GM18507 (cell line): ENCODE measurements at regions not wholly inside any gene's neighbourhood (a gene's known extent, or its start where the extent isn't known, plus 50 kb on each side); places are given as distances from the start of the nearest gene placed in this dataset.
A peak's percentile ranks its signal among the peaks of the same experiment; 100 is the strongest.

Experiments used
- DNase-seq: peaks from one replicate; pipeline ENCODE4 v3.0.0; 2011; ENCODE audit warnings: low read depth; ENCODE audit not compliant: insufficient read length; ENCODE audit errors: extremely low spot score
- FAIRE-seq: peaks from 2 replicates; lab custom pipeline; 2011; peaks lifted over from hg19 to GRCh38; lab: Jason Lieb, UNC

DNA sequence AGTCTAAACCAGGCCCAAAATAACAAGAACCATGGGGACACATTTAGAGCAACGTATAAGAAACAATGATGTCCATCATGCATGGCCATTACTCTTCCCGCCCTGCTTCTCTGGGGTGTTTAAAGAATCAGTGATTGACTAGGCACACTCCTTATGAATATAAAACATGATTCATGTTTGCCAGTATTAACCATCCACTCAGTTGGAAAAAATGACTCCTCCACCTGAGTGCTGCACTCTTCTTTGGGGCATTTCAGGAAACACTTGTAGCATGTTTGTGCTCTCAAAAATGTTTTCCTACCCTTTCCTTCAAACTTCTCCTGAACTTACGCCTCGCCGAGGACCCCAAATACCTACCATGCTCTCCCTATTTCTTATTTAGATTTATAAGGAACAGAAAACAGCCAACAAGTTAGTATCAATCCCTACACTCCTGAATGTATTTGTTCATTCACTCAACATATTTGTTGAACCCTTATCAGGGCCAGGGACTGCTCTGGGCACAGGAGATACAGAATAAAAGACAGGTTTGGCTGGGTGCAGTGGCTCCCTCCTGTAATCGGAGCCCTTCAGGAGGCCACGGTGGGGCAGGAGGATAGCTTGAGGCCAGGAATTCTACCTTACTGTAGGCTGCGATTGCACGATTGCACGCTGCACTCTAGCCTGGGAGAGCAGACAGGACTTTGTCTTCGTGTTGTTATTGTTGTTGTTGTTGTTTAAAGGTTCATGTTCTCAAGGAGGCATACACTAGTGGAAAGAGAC, 137.0 kb downstream of the TMCO5A start:
- FAIRE-seq (no peak), DNase-seq (no peak)

DNA sequence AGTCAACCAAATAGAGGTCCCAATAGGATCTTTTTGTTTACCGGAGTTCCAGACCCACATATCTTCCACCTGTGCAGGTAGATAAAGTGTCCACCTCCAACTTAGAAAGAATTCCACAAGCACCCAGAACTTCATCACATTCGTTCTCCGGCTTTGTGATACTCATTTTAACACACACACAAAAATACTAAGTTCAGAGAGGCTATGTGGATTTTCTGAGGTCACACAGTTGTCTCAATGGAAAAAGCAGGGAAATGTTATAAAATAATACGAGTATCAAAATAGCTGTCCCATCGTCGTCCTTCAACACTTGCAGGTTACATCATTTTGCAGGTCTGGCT, 137.5 kb downstream of the TMCO5A start:
- DNase-seq, result no peak
- FAIRE-seq, result no peak

DNA sequence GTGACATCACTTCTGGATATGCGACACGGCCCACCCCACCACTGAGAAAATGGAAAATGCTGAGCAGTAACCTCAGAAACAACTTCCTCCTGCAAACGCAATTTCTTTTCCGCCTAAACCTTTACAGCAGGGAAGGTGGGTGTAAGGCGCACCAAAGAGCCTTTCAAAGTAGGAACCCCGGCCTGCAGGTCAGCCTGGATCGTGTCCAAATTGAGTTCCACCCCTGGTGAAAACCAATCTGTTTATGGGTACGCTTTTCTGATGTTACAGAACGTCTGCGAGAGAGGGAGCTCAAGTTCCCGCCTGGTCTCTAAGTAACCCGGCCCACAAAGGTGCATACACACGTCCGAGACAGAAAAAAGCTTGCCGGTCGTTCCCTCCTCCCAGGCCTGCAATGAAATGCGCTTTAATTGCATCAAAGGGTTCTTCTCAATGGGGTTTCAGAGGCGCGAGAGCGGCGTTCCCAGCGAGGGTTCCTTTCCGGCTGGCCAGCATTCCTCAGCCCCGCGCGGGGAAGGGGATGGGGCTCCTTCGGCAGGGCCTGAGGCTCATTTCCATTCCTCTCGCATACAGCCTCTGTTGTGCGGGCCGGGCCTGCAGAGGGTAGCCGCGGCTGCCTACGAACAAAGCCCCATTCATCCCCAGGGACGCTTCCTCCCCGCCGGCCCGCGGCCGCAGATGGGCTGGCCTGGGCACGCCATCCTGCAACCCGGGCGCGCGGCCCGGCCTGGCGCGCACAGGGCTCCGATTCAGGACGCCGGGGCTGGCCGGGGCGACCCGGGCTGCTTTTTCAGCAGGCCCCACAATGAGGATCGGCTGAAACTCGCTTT, 138.1 kb downstream of the TMCO5A start:
- FAIRE-seq (peak; percentile 77), DNase-seq (no peak)

DNA sequence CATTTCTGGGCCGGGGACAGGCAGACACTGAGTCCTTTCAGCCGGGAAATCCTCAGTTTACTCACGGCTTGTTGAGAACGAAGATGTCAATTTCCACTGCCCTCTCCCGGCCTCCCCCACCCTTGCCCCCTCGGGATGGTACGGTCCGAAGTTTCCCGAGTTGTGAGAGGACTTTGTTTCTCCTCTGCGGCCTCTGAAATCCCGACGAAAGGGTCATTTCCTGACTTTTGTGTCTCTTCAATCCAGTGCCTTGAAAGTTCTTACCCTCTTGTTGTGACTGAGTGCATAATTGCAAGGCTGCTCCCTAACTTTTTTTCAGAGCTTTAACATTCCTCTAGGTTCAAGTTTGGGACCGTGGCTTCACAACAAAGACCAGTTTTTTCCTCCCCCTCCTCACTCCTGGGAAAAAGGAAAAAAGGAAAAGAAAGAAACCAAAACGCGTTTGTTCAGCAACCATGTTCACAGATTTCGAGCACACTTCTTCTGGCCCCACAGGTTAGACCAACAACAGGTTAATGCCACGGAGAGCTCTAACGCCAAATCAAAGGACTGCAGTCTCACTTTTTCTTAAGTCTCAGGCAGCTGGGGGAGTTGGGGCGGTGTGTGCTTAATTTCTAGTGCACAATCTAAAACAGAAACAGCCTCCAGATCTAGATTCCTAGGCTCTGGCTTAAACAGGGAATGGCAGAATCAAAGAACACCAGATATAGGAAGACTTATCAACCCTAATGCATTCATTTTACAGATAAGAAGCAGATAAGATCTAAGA, 138.9 kb downstream of the TMCO5A start:
- DNase-seq (no peak), FAIRE-seq (no peak)

DNA sequence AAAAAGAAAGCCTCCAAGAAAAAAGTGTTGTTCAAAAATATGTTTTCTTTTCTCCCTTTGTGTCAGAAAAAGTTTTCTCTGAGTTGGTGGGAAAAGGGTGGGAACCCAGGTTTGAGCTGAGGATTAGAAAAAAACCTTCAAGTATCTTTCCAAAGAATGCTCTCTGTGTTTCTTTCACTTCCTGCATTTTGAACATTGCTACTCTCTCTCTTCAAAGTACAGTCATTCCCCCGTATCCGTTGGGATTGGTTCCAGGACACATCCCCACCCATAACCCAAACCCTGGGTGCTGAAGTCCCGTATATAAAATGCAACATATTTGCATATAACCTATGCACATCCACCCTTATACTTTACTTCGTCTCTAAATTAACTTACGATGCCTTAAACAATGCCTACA, 139.6 kb downstream of the TMCO5A start:
- DNase-seq, result no peak
- FAIRE-seq, result no peak

DNA sequence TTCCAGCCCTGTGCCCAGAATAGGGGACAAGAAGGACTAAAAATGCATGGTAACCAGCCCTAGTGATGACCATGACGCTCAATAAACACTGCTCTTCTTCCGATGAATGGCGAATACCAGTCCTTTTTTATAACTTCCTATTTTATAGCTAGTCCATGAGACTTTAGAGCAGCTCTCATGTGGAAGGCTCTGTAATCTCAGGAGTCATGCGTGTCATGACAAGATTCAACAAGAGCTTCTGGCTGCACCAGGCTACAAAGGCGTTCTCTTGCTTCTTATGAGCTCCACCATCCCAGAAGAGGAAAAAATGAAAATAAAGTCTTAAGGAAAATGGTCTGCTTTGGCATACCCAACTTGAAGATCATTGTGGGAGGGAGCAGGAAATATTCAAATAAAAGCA, 141.0 kb downstream of the TMCO5A start:
- FAIRE-seq (no peak), DNase-seq (no peak)

DNA sequence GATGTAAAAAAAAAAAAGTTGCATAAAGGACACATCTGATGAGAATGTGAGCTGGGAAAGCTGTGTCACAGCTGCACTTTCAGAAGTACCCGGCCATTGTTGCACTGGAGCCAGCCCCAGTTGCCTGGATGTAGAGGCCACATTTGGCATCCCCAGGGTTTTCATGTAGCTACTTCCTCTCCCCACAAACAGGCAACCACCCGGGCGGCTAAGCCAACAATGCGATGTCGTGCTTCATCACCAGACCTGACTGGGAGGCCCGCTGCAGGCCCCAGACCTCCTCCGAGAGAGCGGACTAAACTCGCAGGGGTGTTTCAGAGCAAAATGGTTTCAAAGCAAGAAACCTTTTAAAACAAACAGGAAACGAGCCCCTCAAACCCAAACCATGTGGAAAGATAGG, 142.3 kb downstream of the TMCO5A start:
- DNase-seq (no peak), FAIRE-seq (peak; percentile 36)

DNA sequence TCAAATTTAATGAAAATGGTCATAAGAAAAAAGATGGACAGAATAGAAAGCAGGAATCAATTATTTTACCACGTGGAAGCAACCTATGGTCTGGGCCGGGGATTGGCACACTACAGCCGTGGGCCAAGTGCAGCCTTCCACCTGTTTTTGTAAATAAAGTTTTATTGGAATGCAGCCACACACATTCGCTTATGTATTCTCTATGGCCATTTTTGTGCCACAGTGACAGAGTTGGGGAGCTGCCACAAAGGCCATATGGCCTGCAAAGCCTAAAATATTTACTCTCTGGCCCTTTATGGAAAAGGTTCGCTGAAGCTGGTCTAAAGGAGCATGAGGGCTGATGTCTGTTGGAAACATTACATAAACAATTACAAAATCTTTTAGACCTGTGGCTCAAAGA, 144.8 kb downstream of the TMCO5A start:
- DNase-seq, result no peak
- no peak for FAIRE-seq

DNA sequence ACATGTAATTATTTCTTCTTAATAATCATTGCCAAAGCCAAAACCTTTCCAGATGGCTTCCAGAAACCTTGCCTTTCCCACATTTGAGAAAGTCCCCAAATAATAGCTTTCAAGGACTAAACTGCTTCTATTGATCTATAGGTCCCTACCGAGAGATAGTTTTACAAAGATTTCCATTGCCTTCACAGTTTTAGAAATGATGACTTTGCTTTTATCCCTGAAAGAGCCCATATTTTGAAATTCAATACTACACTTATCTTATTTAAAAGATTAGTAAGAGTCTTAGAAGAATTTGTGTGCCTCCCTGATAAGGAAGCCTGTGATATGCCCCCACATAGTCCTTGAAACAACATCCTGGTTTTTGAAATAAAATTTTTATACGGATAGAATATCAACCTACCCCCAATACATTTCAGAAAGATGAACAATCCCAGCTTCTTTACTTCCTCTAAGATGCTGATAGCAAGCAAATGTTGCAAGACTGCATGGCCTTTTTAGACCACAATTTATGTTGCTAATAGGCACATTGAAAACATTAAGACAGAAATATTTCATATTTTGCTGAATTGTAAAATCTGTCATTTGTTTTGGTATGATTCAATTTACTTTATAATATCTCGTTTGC, 146.3 kb downstream of the TMCO5A start:
- DNase-seq (no peak), FAIRE-seq (no peak)

DNA sequence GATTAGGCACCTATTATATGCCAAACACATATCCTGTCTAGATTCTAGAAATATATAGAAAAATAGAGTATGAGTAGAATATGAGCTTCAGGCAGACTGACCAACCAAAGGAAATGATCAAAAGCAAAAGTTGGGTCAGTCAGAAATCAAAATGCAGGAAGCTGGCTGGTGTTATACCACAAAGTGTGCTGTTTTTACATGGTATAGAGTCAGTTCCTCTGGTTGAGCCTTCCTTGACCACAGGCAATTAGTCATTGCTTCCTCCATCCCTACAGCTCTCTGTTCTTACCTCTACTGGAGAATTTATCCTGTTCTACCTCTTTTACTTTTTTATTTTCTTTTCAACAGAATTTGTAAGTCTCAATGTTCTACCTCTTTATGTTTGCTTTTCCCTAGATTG, 149.8 kb downstream of the TMCO5A start:
- FAIRE-seq (peak; percentile 94), DNase-seq (peak; percentile 26)

DNA sequence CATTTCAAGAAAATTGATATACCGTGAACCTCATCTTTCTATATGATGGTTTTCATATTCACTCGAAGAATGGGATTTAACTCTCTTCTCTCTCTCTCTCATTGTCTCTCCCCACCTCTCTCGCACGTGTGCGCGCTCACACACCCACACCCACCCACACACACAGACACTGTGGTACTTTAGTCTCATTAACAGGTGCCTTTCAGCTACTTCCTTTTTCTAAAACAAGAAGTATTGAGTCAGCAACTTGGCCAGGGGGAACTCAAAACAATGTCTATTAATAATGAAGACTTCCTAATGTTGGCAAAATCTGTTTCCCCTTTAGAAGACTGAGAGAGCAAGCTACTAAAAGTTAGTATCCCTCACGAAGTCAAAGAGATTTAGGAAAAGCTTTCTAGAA, 150.7 kb downstream of the TMCO5A start:
- DNase-seq (peak; percentile 28), FAIRE-seq (peak; percentile 94)

DNA sequence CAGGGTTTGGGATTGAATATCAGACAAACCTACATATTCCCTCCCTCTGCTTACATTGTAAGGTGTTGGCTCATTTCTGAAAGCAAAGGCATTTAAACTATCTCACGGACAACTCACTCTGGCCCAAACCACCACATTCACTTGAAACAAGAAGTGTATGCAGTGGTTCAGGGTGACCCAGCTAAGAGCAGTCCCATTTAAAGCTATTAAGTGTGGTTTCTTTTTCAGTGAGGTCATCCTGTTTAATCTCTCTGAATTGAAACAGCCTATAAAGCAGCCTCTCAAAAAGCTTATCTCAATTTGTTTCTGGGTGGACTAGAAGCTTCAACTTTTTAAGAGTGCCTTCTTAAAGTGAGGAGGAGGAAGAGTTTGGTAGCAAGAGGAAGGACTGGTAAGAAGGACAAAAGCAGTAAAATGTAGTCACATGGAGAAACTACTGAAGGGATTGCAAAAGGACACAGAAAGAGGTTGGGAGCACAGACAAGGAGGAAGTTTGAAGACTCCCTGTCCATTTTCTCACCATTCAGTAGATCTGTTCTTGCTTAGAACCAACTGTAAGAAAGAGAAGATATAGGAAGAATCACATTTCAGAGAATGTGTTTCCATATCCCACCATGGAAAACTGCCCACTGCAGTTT, 151.6 kb downstream of the TMCO5A start:
- FAIRE-seq, result peak; percentile 80

DNA sequence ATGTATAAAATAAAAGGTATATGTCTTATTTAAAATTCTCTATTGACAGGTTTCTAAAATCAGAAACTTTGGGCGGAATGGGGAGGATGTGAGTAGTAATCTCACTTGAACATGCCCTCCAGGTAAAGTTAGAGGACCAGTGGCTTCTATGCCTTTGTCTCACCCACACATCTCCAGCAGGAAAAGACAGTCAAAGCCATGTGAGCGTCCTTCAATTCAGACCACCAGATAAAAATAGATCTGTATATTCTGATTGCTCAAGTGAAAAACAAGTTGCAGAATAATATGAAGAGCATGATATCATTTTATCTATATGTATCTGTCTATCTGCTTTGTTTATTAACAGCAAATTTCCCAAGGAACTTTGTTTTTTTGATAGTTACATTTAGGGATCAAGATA, 152.2 kb downstream of the TMCO5A start:
- no peak for DNase-seq
- FAIRE-seq, result no peak

More for the DNA sequence above, 151.6 kb downstream of the TMCO5A start:
- DNase-seq, result no peak

DNA sequence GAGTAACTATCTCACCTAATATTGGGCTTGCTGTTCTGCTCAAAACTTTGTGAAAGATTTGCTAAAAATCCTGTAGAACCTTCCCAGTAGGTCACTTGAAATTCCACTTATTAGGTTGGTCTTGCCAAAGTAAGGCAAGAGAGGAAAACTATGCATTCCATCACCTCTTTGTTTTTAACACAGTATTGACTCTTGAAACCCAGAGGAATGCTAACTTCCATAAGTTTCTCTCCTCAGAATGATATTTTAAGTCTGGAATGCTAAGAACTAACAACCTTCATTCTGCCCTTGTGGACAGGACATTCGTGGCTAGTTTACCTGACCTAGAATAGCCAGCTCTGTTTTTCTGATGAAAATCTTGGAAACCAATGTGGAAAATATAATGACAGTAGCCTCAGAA, 154.5 kb downstream of the TMCO5A start:
- no peak for DNase-seq
- no peak for FAIRE-seq

DNA sequence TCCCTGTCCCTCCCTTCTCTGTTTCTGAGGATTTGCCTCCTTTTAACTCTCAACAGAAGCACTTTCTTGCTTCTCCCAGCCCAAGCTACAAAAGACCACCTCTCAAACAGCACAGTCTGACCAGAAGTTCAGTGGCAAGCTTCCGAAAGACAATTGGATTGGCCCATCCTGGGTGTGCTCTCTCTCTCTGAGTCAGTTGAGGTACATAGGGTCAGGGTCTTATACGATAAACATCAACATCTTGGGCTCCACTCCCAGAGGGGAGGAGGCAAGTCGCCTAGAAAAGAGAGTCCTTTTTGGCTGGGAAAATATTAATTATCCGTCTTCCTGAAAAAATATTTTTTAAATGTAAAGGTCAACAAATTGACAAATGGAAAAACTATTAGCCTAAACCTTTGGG, 155.8 kb downstream of the TMCO5A start:
- no peak for FAIRE-seq
- DNase-seq, result no peak

DNA sequence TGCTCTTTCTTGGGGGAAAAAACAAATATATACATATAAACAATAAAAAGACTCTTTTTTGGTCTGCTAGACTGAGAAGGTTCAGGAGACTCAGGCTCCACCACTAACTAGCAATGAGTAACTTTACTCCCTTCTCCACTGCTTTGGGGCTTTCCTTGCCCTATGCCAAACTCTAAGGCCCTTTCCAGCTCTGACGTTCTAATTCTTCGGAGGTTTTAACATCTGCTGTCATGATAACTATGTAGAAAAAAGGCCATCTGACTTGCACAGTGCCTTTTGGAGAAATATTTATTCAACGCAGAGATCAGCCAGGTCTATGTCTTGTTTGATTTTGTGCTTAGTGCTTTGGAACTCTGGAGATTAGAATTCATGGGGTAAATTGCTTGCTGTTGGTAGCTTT, 156.2 kb downstream of the TMCO5A start:
- no peak for DNase-seq
- FAIRE-seq, result no peak

DNA sequence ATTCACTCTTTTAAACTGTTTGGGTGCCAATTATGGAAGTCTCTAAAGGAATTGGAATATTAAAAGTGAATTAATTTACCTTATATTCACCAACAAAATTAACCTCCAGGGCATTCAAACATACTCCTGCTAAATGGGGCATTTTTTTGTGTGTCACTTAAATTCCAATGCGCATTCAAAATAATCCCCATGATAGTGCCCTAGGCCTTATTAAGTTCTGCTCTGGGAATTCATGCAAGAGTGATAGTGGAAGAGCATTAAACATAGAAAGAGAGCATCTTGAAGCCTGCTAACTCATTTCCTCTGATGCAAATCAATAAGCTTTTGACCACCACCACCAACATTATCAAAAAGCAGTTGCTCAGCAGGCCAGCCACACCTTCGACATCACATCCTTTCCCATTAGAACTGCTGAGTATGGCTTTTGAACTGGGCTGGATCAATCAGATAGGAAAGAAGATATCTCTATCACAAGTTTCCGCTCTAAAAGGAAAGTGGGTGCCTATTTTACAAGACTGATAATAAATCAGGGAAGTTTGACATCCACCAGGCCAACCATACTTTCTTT, 156.7 kb downstream of the TMCO5A start:
- DNase-seq (no peak), FAIRE-seq (no peak)

DNA sequence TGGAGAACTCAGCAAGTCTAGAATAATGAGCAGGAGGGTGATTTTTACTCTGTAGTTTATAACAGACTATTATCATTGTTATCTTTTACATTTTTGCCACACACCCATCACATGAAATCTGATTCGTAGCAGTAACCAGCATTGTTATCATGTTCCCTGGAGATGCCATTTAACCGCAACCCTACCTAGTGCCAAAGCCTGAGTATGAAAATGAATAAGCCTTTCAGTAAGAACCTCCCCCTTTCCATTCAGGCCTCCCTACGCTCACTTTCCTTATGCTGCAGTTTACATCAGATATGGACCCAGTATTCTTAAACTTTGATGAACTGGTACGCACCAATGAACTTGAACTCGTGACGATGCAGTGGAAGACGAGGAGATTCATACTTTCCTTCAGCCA, 158.7 kb upstream of the SPRED1 start:
- FAIRE-seq, result peak; percentile 45

DNA sequence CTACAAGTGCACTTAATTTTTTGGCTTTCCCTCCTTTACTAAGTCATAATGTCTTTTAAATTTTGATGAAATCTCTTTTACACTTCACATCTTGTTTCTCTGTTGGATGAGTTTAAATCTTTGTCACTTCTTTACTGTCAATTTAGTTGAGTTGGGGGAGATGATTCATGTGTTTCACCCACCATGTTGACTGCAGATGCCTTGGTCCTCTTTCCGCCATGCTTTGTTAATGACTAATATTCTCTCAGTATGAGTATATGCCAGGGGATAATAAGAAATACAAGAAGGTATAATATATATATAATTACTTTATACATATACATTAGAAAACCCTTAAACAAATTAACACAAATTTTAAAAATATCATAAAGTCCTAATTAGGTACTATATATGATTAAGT, 149.7 kb upstream of the SPRED1 start:
- DNase-seq, result no peak
- FAIRE-seq, result no peak

More for the DNA sequence above, 158.7 kb upstream of the SPRED1 start:
- DNase-seq, result no peak
